Tibial artery (tissue), 4 donors: ENCODE measurements at regions not wholly inside any gene's neighbourhood (a gene's known extent, or its start where the extent isn't known, plus 50 kb on each side); places are given as distances from the start of the nearest gene placed in this dataset.

Source experiments
- DNase-seq, 2 donors: peaks; one replicate each; pipeline ENCODE4 v3.0.0-alpha.2; 2019
- H3K27ac ChIP-seq, 2 donors: fragments of 200-600 bp; sonication (generic) in 1 of 2; 1 replicate in 1 of 2; 2 replicates in 1 of 2; pipeline ENCODE4 v1.5.1; 2018 to 2019; ENCODE audit warnings: mild to moderate bottlenecking in 1 of 2
- H3K27me3 ChIP-seq, 2 donors: fragments of 200-600 bp; sonication (generic) in 1 of 2; one replicate each; pipeline versions ENCODE4 v1.5.1 to v1.6.0; 2016 to 2019
- H3K36me3 ChIP-seq, 3 donors: fragments of 200-600 bp; sonication (generic) in 2 of 3; one replicate each; pipeline ENCODE4 v1.5.1; 2016 to 2019; ENCODE audit warnings: mild to moderate bottlenecking in 2 of 3
- H3K4me1 ChIP-seq, 4 donors: fragments of 200-600 bp; sonication (generic) in 2 of 4; 1 replicate in 3 of 4; 2 replicates in 1 of 4; pipeline ENCODE4 v1.5.1; 2016 to 2019
- H3K4me3 ChIP-seq, 2 donors: fragments of 200-600 bp; sonication (generic) in 1 of 2; 1 replicate in 1 of 2; 2 replicates in 1 of 2; pipeline ENCODE4 v1.5.1; 2018 to 2019; ENCODE audit warnings: mild to moderate bottlenecking in 2 of 2
- H3K9me3 ChIP-seq, 3 donors: fragments of 200-600 bp; sonication (generic) in 1 of 3; one replicate each; pipeline ENCODE4 v1.5.1; 2016 to 2019
- intact Hi-C: fragments of 100-400 bp; cut with DNase I; formaldehyde crosslinking; loops from one replicate; pipeline ENCODE4 v1.15.0; 2023; ENCODE audit warnings: low total_unique reads
- TF ChIP-seq, protein P1 (sequence below), 2 experiments: fragments of 200-600 bp in 1 of 2; fragments of 450-650 bp in 1 of 2; IDR thresholded peaks; one replicate each; pipeline ENCODE4 v1.5.1; 2017 to 2019; ENCODE audit warnings: antibody characterized with exemption in 2 of 2, mild to moderate bottlenecking in 1 of 2, moderate library complexity in 1 of 2

DNA sequence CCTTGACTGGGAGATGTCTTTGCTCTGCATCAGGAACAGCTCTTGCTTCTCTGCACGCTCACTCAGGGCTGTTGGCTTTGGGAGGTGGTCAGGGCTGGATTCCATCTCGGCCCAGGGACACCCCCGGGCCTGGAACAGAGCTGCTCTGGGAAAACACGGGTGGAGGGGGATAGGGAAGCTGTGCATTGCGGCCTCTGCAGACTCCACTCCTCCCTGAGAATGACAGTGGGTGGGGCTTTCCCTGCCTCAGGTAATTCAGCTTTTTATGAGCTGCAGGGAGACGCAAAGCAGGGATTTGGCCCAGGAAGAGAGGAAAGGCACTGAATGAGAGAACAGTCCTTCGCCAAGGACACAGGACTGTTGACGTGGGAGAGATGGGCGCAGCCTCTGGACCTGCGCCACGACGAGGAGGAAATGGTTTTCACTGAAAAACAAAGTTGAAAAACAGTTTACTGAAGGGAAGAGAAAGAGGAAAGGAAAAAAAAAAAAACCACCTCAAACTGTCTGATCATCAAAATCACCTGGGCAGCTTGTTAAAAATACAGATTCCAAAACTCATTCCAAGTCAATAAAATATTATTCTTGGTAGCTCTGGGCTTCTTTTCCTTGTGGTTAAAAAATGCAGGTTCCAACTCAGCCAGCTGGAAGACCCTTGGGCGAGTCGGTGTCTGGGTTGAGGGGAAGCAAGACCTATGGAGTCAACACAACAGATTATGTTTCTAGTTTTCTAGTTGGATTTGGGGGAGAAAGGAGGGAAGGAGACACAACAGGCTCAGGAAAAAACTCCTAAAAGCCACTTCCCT, 194.0 kb downstream of the ZFP36L2 start:
- Histone ChIP-seq H3K9me3 (no peaks in the 10 kb centered on the region), H3K27me3 (no peaks in the 10 kb centered on the region), H3K4me1 (peaks cover 0 to 16% (median 10%) of the 10 kb centered on the region in 4 donors), H3K4me3 (no peak overlapping the region), H3K36me3 (no peaks in the 10 kb centered on the region), H3K27ac (peak overlapping the region; percentile 28 to 55)
- TF ChIP-seq, protein P1, sequence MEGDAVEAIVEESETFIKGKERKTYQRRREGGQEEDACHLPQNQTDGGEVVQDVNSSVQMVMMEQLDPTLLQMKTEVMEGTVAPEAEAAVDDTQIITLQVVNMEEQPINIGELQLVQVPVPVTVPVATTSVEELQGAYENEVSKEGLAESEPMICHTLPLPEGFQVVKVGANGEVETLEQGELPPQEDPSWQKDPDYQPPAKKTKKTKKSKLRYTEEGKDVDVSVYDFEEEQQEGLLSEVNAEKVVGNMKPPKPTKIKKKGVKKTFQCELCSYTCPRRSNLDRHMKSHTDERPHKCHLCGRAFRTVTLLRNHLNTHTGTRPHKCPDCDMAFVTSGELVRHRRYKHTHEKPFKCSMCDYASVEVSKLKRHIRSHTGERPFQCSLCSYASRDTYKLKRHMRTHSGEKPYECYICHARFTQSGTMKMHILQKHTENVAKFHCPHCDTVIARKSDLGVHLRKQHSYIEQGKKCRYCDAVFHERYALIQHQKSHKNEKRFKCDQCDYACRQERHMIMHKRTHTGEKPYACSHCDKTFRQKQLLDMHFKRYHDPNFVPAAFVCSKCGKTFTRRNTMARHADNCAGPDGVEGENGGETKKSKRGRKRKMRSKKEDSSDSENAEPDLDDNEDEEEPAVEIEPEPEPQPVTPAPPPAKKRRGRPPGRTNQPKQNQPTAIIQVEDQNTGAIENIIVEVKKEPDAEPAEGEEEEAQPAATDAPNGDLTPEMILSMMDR (IDR thresholded peaks at IDR 0.05), result no peak
- intact Hi-C loops, result loop anchor here (5.0 kb wide), 1 partner anchor 180 kb away; no protein-coding TSS in a partner anchor
- DNase-seq, result peak; percentile 50 to 72

DNA sequence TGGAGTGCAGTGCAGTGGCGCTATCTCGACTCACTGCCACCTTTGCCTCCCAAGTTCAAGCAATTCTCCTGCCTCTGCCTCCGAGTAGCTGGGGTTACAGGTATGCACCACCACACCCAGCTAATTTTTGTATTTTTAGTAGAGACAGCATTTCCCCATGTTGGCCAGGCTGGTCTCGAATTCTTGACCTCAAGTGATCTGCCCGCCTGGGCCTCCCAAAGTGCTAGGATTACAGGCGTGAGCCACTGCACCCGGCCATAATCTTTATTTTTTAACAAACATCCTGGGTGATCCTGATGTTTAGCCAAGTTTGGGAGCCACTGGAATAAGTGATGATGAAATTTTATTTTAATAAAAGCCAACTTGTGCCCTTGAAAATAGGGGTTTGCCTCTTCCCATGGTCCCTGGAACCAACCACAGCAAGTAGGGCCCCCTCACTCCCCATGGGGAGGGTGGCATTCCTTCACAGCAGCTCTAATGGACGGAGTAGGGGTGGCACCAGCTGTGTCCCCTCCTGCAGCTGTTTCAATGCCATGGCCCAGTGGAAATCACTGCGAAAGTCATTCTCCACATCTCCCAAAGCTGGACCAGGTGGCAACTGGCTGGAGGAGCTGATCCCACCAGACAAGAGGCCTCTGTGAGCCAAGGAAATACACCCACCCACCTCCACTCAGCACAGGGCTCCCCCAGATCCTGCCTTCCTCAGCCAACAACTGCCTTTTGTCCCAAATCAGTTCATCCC, 194.8 kb downstream of the ZFP36L2 start:
- H3K4me3 ChIP-seq, result no peak overlapping the region
- no peaks in the 10 kb centered on the region for H3K9me3 ChIP-seq
- H3K27ac ChIP-seq, result peak overlapping the region; percentile 28 to 55
- peak in 1 of 2 donors; percentile 50 for DNase-seq
- no peaks in the 10 kb centered on the region for H3K27me3 ChIP-seq
- TF ChIP-seq, protein P1 (IDR thresholded peaks at IDR 0.05), result no peak
- intact Hi-C loops, result loop anchor here (5.0 kb wide), 1 partner anchor 181 kb away; no protein-coding TSS in a partner anchor
- no peaks in the 10 kb centered on the region for H3K36me3 ChIP-seq
- H3K4me1 ChIP-seq, result peaks cover 0 to 23% (median 10%) of the 10 kb centered on the region in 4 donors

DNA sequence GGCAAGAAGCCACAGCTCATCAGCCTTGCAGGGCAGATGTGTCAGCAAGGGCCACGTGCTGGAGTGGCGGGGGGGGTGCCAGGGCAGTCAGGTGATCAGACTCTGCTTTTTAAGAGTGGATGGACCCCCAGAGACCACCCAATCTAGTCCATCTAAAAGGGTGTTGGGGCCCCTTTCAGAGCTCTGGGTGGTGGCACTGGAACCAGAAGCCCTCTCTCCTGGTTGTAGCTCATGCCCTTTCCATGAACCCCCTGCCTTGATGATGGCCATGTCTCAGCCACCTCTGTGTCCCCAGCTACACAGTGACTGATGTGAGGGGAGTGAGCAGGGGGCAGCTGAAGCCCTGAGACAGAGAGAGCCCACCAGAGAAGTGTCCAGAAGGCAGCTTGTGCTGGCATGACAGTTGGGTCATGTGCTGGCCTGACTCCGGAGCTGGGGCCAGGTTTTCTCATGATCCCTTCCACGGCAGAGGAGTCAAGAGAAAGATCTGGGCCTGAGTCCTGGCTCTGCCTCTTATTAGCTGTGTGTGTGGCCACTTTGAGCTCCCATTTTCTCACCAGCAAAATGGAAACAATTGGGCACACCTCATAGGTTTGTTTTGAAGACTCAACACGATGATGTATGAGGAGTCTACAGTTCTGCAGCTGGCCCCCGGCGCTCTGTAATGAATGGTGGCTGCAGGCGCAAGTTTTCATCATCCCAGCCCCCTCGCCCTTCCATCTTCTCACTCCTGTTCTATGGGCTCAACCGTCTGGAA, 195.7 kb downstream of the ZFP36L2 start:
- H3K36me3 ChIP-seq, result no peaks in the 10 kb centered on the region
- no peak overlapping the region for H3K4me3 ChIP-seq
- no peaks in the 10 kb centered on the region for H3K9me3 ChIP-seq
- intact Hi-C loops, result loop anchor here (1.0 to 5.0 kb wide), 2 partner anchors 21 to 182 kb away; no protein-coding TSS in a partner anchor
- TF ChIP-seq, protein P1 (IDR thresholded peaks at IDR 0.05), result no peak
- DNase-seq, result peak in 1 of 2 donors; percentile 60
- peaks cover 0 to 23% (median 10%) of the 10 kb centered on the region in 4 donors for H3K4me1 ChIP-seq
- no peak overlapping the region for H3K27ac ChIP-seq
- no peaks in the 10 kb centered on the region for H3K27me3 ChIP-seq

DNA sequence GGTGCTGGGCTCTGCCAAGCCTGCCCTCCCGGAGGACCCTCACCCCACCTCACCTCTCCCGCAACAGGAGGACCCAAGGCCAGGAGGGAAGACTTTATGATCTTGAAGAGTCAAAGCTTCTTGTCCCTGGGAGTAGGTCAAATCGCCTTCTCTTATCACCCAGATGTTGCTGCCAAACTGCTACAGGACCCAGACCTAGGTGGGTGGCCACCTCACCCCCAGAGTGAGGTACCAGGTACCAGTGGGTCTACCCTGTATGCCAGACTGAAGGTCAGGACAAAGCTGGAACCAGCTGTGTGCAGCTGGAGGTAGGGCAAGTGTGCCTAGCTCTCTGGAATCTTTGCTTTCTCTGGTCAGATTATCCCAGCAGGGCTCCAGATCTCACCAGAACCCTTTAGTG, 197.2 kb downstream of the ZFP36L2 start:
- H3K9me3 ChIP-seq, result no peaks in the 10 kb centered on the region
- no peak overlapping the region for H3K27ac ChIP-seq
- H3K4me1 ChIP-seq, result peaks cover 0 to 30% (median 13%) of the 10 kb centered on the region in 4 donors

More for the DNA sequence above, 197.2 kb downstream of the ZFP36L2 start:
- Histone ChIP-seq H3K4me3 (no peak overlapping the region), H3K27me3 (no peaks in the 10 kb centered on the region), H3K36me3 (no peaks in the 10 kb centered on the region)
- DNase-seq, result peak in 1 of 2 donors; percentile 35
- intact Hi-C loops, result loop anchor here (10.0 kb wide), 1 partner anchor 54 kb away; no protein-coding TSS in a partner anchor
- TF ChIP-seq, protein P1 (IDR thresholded peaks at IDR 0.05), result no peak
